ENCODE measurements at regions not wholly inside any gene's neighbourhood (a gene's known extent, or its start where the extent isn't known, plus 50 kb on each side); places are given as distances from the start of the nearest gene placed in this dataset.

GRCh38 chr13:47258384-47258783 lies 361.5 kb upstream of the HTR2A start:
- ATAC-seq (ENCODE audit: low read depth) = no peak
- POLR2A ChIA-PET = no interaction called here
- Mint-ChIP-seq H3K27ac (no peak overlapping the region), H3K4me1 (no peaks in the 10 kb centered on the region), H3K4me3 (no peak overlapping the region), H3K27me3 (peaks cover 3% of the 10 kb centered on the region), H3K9me3 (ENCODE audit: insufficient read depth) (no peaks in the 10 kb centered on the region)
- H3K27ac ChIP-seq (ENCODE audit: low read length in 2 of 2) = no peak overlapping the region
- no peak overlapping the region for H2AFZ ChIP-seq (ENCODE audit: insufficient read depth, low read depth, low read length, poor library complexity, severe bottlenecking)
- no peak for TF ChIP-seq EZH2 (IDR thresholded peaks at IDR 0.05; ENCODE audit: borderline replicate concordance, insufficient read depth, low read depth, low read length, poor library complexity, severe bottlenecking)
- no peak overlapping the region for H3K4me2 ChIP-seq (replicated peaks; ENCODE audit: low read depth, low read length, poor library complexity, severe bottlenecking)
- H3K36me3 ChIP-seq (replicated peaks in 1 of 2; ENCODE audit: control extremely low read depth in 1 of 2, control insufficient read depth in 1 of 2, extremely low read depth in 1 of 2, insufficient read depth in 2 of 2, low read length in 1 of 2) = no peaks in the 10 kb centered on the region
- H3K9ac ChIP-seq (ENCODE audit: low read length) = no peak overlapping the region
- H3K9me3 ChIP-seq (ENCODE audit: control extremely low read depth in 1 of 3, control insufficient read depth in 2 of 3, insufficient read depth in 1 of 3, low read length in 2 of 3) = no peaks in the 10 kb centered on the region
- no peaks in the 10 kb centered on the region for H3K79me2 ChIP-seq (ENCODE audit: control insufficient read depth, insufficient read depth, low read length)
- intact Hi-C loops (cut with micrococcal nuclease) = no loop called here
- H3K4me3 ChIP-seq (ENCODE audit: control extremely low read depth in 1 of 5, extremely low read depth in 1 of 5, insufficient read depth in 1 of 5, low read depth in 2 of 5, low read length in 4 of 5) = no peak overlapping the region
- DNase-seq = no peak
- no peaks in the 10 kb centered on the region for H3K4me1 ChIP-seq (ENCODE audit: control insufficient read depth in 2 of 2, insufficient read depth in 2 of 2, low read length in 2 of 2)
- 67% methylated on average over 2 of the region's 2 CpGs for WGBS (ENCODE audit: insufficient coverage)
- CTCF ChIA-PET = no interaction called here
- no peaks in the 10 kb centered on the region for H3K27me3 ChIP-seq (replicated peaks in 1 of 4; ENCODE audit: control extremely low read depth in 1 of 4, control insufficient read depth in 3 of 4, insufficient read depth in 4 of 4, low read length in 3 of 4)
- no peaks in the 10 kb centered on the region for H4K20me1 ChIP-seq (ENCODE audit: control insufficient read depth, insufficient read depth, low read length, poor library complexity, severe bottlenecking)

DNA sequence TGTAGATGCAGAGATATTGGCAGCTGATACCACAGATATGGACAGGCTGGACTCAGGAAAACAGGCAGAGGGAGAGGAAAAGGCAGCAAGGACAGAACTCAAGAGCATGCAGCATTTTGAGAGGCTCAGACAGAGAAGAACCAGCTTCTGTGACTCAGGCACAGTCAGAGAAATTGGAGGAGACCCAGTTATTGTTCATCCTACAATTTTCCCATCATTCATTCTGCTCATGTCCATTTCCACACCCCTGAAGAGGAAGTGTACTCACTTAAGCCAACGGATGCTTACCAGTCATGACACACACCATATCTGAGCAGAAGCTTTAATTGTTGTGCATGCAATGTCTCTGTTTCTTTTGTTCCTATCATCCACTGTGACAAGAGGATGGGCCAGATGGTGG lies 359.8 kb upstream of the HTR2A start:
- no peak overlapping the region for H3K4me3 Mint-ChIP-seq
- no peak overlapping the region for H3K27ac Mint-ChIP-seq
- no peaks in the 10 kb centered on the region for H3K9me3 Mint-ChIP-seq (ENCODE audit: insufficient read depth)
- H3K27me3 Mint-ChIP-seq = peaks cover 3% of the 10 kb centered on the region
- Histone ChIP-seq H2AFZ (ENCODE audit: insufficient read depth, low read depth, low read length, poor library complexity, severe bottlenecking) (no peak overlapping the region), H3K4me2 (replicated peaks; ENCODE audit: low read depth, low read length, poor library complexity, severe bottlenecking) (no peak overlapping the region), H4K20me1 (ENCODE audit: control insufficient read depth, insufficient read depth, low read length, poor library complexity, severe bottlenecking) (no peaks in the 10 kb centered on the region), H3K9ac (ENCODE audit: low read length) (no peak overlapping the region), H3K4me3 (ENCODE audit: control extremely low read depth in 1 of 5, extremely low read depth in 1 of 5, insufficient read depth in 1 of 5, low read depth in 2 of 5, low read length in 4 of 5) (no peak overlapping the region), H3K36me3 (replicated peaks in 1 of 2; ENCODE audit: control extremely low read depth in 1 of 2, control insufficient read depth in 1 of 2, extremely low read depth in 1 of 2, insufficient read depth in 2 of 2, low read length in 1 of 2) (no peaks in the 10 kb centered on the region), H3K27me3 (replicated peaks in 1 of 4; ENCODE audit: control extremely low read depth in 1 of 4, control insufficient read depth in 3 of 4, insufficient read depth in 4 of 4, low read length in 3 of 4) (no peaks in the 10 kb centered on the region), H3K79me2 (ENCODE audit: control insufficient read depth, insufficient read depth, low read length) (no peaks in the 10 kb centered on the region), H3K9me3 (ENCODE audit: control extremely low read depth in 1 of 3, control insufficient read depth in 2 of 3, insufficient read depth in 1 of 3, low read length in 2 of 3) (no peaks in the 10 kb centered on the region), H3K27ac (ENCODE audit: low read length in 2 of 2) (no peak overlapping the region), H3K4me1 (ENCODE audit: control insufficient read depth in 2 of 2, insufficient read depth in 2 of 2, low read length in 2 of 2) (no peaks in the 10 kb centered on the region)
- ChIA-PET CTCF (no interaction called here), POLR2A (no interaction called here)
- ATAC-seq (ENCODE audit: low read depth) (no peak), DNase-seq (no peak)
- no peaks in the 10 kb centered on the region for H3K4me1 Mint-ChIP-seq
- no CpG with 5 or more reads among the region's 1 CpG for WGBS (ENCODE audit: insufficient coverage)
- intact Hi-C loops (cut with micrococcal nuclease) = no loop called here
- TF ChIP-seq, protein P1, sequence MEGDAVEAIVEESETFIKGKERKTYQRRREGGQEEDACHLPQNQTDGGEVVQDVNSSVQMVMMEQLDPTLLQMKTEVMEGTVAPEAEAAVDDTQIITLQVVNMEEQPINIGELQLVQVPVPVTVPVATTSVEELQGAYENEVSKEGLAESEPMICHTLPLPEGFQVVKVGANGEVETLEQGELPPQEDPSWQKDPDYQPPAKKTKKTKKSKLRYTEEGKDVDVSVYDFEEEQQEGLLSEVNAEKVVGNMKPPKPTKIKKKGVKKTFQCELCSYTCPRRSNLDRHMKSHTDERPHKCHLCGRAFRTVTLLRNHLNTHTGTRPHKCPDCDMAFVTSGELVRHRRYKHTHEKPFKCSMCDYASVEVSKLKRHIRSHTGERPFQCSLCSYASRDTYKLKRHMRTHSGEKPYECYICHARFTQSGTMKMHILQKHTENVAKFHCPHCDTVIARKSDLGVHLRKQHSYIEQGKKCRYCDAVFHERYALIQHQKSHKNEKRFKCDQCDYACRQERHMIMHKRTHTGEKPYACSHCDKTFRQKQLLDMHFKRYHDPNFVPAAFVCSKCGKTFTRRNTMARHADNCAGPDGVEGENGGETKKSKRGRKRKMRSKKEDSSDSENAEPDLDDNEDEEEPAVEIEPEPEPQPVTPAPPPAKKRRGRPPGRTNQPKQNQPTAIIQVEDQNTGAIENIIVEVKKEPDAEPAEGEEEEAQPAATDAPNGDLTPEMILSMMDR (IDR thresholded peaks at IDR 0.05) = no peak
- no peak for TF ChIP-seq EZH2 (IDR thresholded peaks at IDR 0.05; ENCODE audit: borderline replicate concordance, insufficient read depth, low read depth, low read length, poor library complexity, severe bottlenecking)

All from B cell (primary cell).